Left lung (tissue), 4 donors: ENCODE measurements at regions not wholly inside any gene's neighbourhood (a gene's known extent, or its start where the extent isn't known, plus 50 kb on each side); places are given as distances from the start of the nearest gene placed in this dataset.

Experiments
- ATAC-seq: fragments of 200-7000 bp; cut with Tn5 transposase; one replicate; pipeline ENCODE4 v1.9.1; 2020; ENCODE audit warnings: moderate library complexity
- DNase-seq, 4 donors: peaks; one replicate each; pipeline ENCODE4 v3.0.0-alpha.2; 2013 to 2020
- H3K27ac ChIP-seq, 2 donors: fragments of 200-600 bp; sonication (generic) in 1 of 2; one replicate each; pipeline versions ENCODE4 v1.5.0 to v1.8.0; 2020 to 2021
- H3K27me3 ChIP-seq, 2 donors: fragments of 200-600 bp; sonication (generic) in 1 of 2; one replicate each; pipeline versions ENCODE4 v1.5.0 to v1.8.0; 2020 to 2021
- H3K36me3 ChIP-seq, 2 donors: fragments of 200-600 bp; sonication (generic) in 1 of 2; one replicate each; pipeline versions ENCODE4 v1.5.0 to v1.8.0; 2020 to 2021
- H3K4me1 ChIP-seq, 2 donors: fragments of 200-600 bp; one replicate each; pipeline ENCODE4 v1.8.0; 2021
- H3K4me3 ChIP-seq, 2 donors: fragments of 200-600 bp; sonication (generic) in 1 of 2; one replicate each; pipeline versions ENCODE4 v1.5.0 to v1.8.0; 2020 to 2021; ENCODE audit warnings: mild to moderate bottlenecking in 1 of 2
- H3K9me3 ChIP-seq, 2 donors: fragments of 200-600 bp; sonication (generic) in 1 of 2; one replicate each; pipeline versions ENCODE4 v1.5.0 to v1.8.0; 2020 to 2021
- intact Hi-C, 2 donors: fragments of 100-400 bp; cut with DNase I; formaldehyde crosslinking; loops; one replicate each; pipeline versions ENCODE4 v1.11.2 to v1.14.2; 2022
- TF ChIP-seq, protein P1 (sequence below), 2 donors: fragments of 200-600 bp; sonication (generic) in 1 of 2; IDR thresholded peaks; one replicate each; pipeline versions ENCODE4 v1.5.0 to v1.8.0; 2021; ENCODE audit warnings: antibody characterized with exemption in 2 of 2
- donor health status: DM: no; HTN: yes; CAD: no.
- donor health status: DM: no; HTN: no; CAD: no.

GRCh38 chr2:226467633-226468032, 332.0 kb downstream of the IRS1 start:
- intact Hi-C loops, result no loop called here

GRCh38 chr2:226467221-226467620, 332.4 kb downstream of the IRS1 start:
- H3K27ac ChIP-seq, result no peak overlapping the region
- H3K9me3 ChIP-seq, result no peaks in the 10 kb centered on the region
- no peak overlapping the region for H3K4me3 ChIP-seq
- no peaks in the 10 kb centered on the region for H3K4me1 ChIP-seq
- intact Hi-C loops, result no loop called here
- TF ChIP-seq, protein P1, sequence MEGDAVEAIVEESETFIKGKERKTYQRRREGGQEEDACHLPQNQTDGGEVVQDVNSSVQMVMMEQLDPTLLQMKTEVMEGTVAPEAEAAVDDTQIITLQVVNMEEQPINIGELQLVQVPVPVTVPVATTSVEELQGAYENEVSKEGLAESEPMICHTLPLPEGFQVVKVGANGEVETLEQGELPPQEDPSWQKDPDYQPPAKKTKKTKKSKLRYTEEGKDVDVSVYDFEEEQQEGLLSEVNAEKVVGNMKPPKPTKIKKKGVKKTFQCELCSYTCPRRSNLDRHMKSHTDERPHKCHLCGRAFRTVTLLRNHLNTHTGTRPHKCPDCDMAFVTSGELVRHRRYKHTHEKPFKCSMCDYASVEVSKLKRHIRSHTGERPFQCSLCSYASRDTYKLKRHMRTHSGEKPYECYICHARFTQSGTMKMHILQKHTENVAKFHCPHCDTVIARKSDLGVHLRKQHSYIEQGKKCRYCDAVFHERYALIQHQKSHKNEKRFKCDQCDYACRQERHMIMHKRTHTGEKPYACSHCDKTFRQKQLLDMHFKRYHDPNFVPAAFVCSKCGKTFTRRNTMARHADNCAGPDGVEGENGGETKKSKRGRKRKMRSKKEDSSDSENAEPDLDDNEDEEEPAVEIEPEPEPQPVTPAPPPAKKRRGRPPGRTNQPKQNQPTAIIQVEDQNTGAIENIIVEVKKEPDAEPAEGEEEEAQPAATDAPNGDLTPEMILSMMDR (IDR thresholded peaks at IDR 0.05), result no peak
- H3K27me3 ChIP-seq, result no peaks in the 10 kb centered on the region
- DNase-seq (no peak), ATAC-seq (no peak)
- no peaks in the 10 kb centered on the region for H3K36me3 ChIP-seq

More at GRCh38 chr2:226467633-226468032, 332.0 kb downstream of the IRS1 start:
- DNase-seq (no peak), ATAC-seq (no peak)
- Histone ChIP-seq H3K9me3 (no peaks in the 10 kb centered on the region), H3K4me3 (no peak overlapping the region), H3K27me3 (no peaks in the 10 kb centered on the region), H3K27ac (no peak overlapping the region), H3K4me1 (no peaks in the 10 kb centered on the region), H3K36me3 (no peaks in the 10 kb centered on the region)
- TF ChIP-seq, protein P1 (IDR thresholded peaks at IDR 0.05), result no peak

- Histone ChIP-seq H3K4me1 (no peaks in the 10 kb centered on the region), H3K4me3 (no peak overlapping the region), H3K27me3 (no peaks in the 10 kb centered on the region), H3K9me3 (no peaks in the 10 kb centered on the region), H3K27ac (no peak overlapping the region), H3K36me3 (no peaks in the 10 kb centered on the region)
- ATAC-seq (peak; percentile 47), DNase-seq (no peak)
- TF ChIP-seq, protein P1 (IDR thresholded peaks at IDR 0.05), result no peak
- intact Hi-C loops, result no loop called here
Observed at GRCh38 chr2:226466589-226466988, 333.0 kb downstream of the IRS1 start.

GRCh38 chr2:226466124-226466523, 333.5 kb downstream of the IRS1 start:
- TF ChIP-seq, protein P1 (IDR thresholded peaks at IDR 0.05), result no peak
- no peaks in the 10 kb centered on the region for H3K9me3 ChIP-seq
- DNase-seq (no peak), ATAC-seq (peak; percentile 87)
- intact Hi-C loops, result no loop called here
- no peak overlapping the region for H3K27ac ChIP-seq
- no peaks in the 10 kb centered on the region for H3K36me3 ChIP-seq
- H3K27me3 ChIP-seq, result no peaks in the 10 kb centered on the region
- no peak overlapping the region for H3K4me3 ChIP-seq
- H3K4me1 ChIP-seq, result no peaks in the 10 kb centered on the region

DNA sequence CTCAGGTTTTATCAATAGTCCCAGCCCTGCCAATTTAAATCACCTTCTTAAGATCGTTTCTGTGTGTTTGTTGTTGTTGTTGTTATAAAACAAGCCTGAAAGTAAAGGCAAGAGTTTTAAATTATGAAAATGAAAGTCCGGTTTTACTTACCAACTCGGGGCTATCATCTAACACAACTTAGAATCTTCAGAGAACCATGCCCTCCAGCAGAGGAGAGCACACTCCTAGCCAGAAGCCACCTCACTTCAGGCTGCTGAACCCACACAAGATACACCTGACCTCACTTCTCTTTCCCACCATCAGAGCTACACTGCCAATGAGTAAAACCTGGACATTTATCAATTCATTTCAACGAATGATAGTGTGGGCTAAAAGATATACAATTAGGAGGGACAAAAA, 335.2 kb downstream of the IRS1 start:
- no peak for ATAC-seq
- H3K9me3 ChIP-seq, result no peaks in the 10 kb centered on the region
- TF ChIP-seq, protein P1 (IDR thresholded peaks at IDR 0.05), result no peak
- intact Hi-C loops, result no loop called here
- H3K4me3 ChIP-seq, result no peak overlapping the region
- no peak overlapping the region for H3K27ac ChIP-seq
- H3K4me1 ChIP-seq, result no peaks in the 10 kb centered on the region
- H3K27me3 ChIP-seq, result no peaks in the 10 kb centered on the region
- no peaks in the 10 kb centered on the region for H3K36me3 ChIP-seq
- DNase-seq, result no peak
